ENCODE measurements at regions not wholly inside any gene's neighbourhood (a gene's known extent, or its start where the extent isn't known, plus 50 kb on each side); places are given as distances from the start of the nearest gene placed in this dataset.

DNA sequence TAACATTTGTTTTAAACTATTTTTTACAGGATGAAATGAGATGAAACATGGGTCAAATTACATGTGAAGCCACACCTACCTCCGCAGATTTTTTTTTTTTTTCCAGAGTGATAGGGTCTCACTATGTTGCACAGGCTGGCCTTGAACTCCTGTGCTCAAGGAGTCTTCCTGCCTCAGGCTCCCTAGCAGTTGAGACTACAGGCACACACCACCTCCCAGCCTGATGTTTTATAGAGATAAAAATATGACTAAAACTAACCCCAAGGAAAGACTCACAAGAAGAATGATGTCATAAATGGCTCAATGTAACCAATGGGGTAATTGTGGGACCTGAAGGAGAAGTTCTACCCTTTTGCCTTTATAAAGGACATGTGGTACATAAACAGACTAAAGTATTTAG lies 52.3 kb upstream of the SOX6 start:
- TF ChIP-seq, protein P1, sequence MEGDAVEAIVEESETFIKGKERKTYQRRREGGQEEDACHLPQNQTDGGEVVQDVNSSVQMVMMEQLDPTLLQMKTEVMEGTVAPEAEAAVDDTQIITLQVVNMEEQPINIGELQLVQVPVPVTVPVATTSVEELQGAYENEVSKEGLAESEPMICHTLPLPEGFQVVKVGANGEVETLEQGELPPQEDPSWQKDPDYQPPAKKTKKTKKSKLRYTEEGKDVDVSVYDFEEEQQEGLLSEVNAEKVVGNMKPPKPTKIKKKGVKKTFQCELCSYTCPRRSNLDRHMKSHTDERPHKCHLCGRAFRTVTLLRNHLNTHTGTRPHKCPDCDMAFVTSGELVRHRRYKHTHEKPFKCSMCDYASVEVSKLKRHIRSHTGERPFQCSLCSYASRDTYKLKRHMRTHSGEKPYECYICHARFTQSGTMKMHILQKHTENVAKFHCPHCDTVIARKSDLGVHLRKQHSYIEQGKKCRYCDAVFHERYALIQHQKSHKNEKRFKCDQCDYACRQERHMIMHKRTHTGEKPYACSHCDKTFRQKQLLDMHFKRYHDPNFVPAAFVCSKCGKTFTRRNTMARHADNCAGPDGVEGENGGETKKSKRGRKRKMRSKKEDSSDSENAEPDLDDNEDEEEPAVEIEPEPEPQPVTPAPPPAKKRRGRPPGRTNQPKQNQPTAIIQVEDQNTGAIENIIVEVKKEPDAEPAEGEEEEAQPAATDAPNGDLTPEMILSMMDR (IDR thresholded peaks at IDR 0.05) = no peak
- TF ChIP-seq POLR2AphosphoS5 (IDR thresholded peaks at IDR 0.05) (no peak), POLR2A (IDR thresholded peaks at IDR 0.05) (no peak), EP300 (IDR thresholded peaks at IDR 0.05) (no peak)
